MM.1S (cell line): ENCODE measurements at regions not wholly inside any gene's neighbourhood (a gene's known extent, or its start where the extent isn't known, plus 50 kb on each side); places are given as distances from the start of the nearest gene placed in this dataset.

Source experiments
- CTCF ChIP-seq: fragments of 300-600 bp; sonication (generic); IDR thresholded peaks from 2 replicates; pipeline ENCODE4 v1.5.1; 2016; ENCODE audit warnings: antibody characterized with exemption, low read length, mixed read lengths
- EZH2 ChIP-seq: fragments of 300-600 bp; sonication (generic); optimal IDR thresholded peaks from 2 replicates; pipeline ENCODE3; 2017; ENCODE audit warnings: low read depth, mild to moderate bottlenecking, antibody characterized with exemption, low read length, mixed read lengths
- EZH2phosphoT487 ChIP-seq: fragments of 300-600 bp; sonication (generic); IDR thresholded peaks from 2 replicates; pipeline ENCODE4 v1.6.1; 2018; ENCODE audit warnings: antibody characterized with exemption, low read length

GRCh38 chr16:66147291-66147690, 219.2 kb upstream of the CDH5 start:
- TF ChIP-seq CTCF (no peak), EZH2 (no peak), EZH2phosphoT487 (no peak)
